Aorta (tissue), 5 donors: ENCODE measurements at regions not wholly inside any gene's neighbourhood (a gene's known extent, or its start where the extent isn't known, plus 50 kb on each side); places are given as distances from the start of the nearest gene placed in this dataset.

Source experiments
- ATAC-seq: fragments of 200-7000 bp; cut with Tn5 transposase; one replicate; pipeline ENCODE4 v1.9.1; 2022; ENCODE audit warnings: moderate library complexity; ENCODE audit not compliant: low FRiP score
- DNase-seq, 2 donors: peaks; one replicate each; pipeline ENCODE4 v3.0.0-alpha.2; 2020
- H3K27ac ChIP-seq, 2 donors: one replicate each; pipeline ENCODE4 v1.5.1; 2013; ENCODE audit warnings: low read length in 2 of 2, mild to moderate bottlenecking in 2 of 2, moderate library complexity in 2 of 2, control low read depth in 1 of 2, inconsistent platforms in 1 of 2, low read depth in 1 of 2
- H3K27me3 ChIP-seq, 2 donors: one replicate each; pipeline ENCODE4 v1.6.1; 2013; ENCODE audit warnings: control low read depth in 1 of 2, low read length in 1 of 2, mild to moderate bottlenecking in 1 of 2, moderate library complexity in 1 of 2; ENCODE audit not compliant: insufficient read depth in 2 of 2, control insufficient read depth in 1 of 2
- H3K36me3 ChIP-seq, 2 donors: one replicate each; pipeline ENCODE4 v1.6.1; 2013; ENCODE audit warnings: control low read depth in 1 of 2, low read length in 1 of 2, mild to moderate bottlenecking in 1 of 2; ENCODE audit not compliant: insufficient read depth in 2 of 2, control insufficient read depth in 1 of 2
- H3K4me1 ChIP-seq, 2 donors: one replicate each; pipeline ENCODE4 v1.6.1; 2013; ENCODE audit warnings: low read length in 2 of 2, control low read depth in 1 of 2, mild to moderate bottlenecking in 1 of 2, moderate library complexity in 1 of 2; ENCODE audit not compliant: insufficient read depth in 2 of 2, control insufficient read depth in 1 of 2
- H3K4me3 ChIP-seq, 2 donors: one replicate each; pipeline ENCODE4 v1.5.1; 2013; ENCODE audit warnings: low read length in 2 of 2, control low read depth in 1 of 2, mild to moderate bottlenecking in 1 of 2
- H3K9me3 ChIP-seq: one replicate; pipeline ENCODE4 v1.6.1; 2013; ENCODE audit warnings: mild to moderate bottlenecking, low read length; ENCODE audit not compliant: control insufficient read depth
- WGBS, 2 donors: extraction: QIAGEN DNeasy Blood & Tissue Kit; methylation state at CpG; one replicate each; pipeline ENCODE4 v1.1.7; 2013; 5-methylcytosine and 5-hydroxymethylcytosine counted together
- intact Hi-C, 2 donors: fragments of 100-400 bp; cut with DNase I; formaldehyde crosslinking; loops; one replicate each; pipeline versions ENCODE4 v1.14.2 to v1.15.0; 2022
- donor health status: healthy with polysubstance abuse.
- donor health status: Bipolar disorder and iron deficiency.
- donor health status: DM: no; HTN: no; CAD: no.
- donor health status: DM: no; HTN: no; CAD: no.
- donor health status: DM: yes; HTN: yes; CAD: no.

GRCh38 chr3:64352639-64352992 is 127.3 kb upstream of the PRICKLE2 start:
- no peaks in the 10 kb centered on the region for H3K4me1 ChIP-seq
- no peak for ATAC-seq
- no peak overlapping the region for H3K27ac ChIP-seq
- DNase-seq: no peak
- no peaks in the 10 kb centered on the region for H3K36me3 ChIP-seq
- H3K9me3 ChIP-seq: no peaks in the 10 kb centered on the region
- intact Hi-C loops: no loop called here
- WGBS, 2 donors: 44 to 65% methylated on average over 1 of the region's 1 CpG
- H3K4me3 ChIP-seq: no peak overlapping the region
- H3K27me3 ChIP-seq: no peaks in the 10 kb centered on the region

GRCh38 chr3:64351713-64352638 is 126.7 kb upstream of the PRICKLE2 start:
- ATAC-seq: no peak
- H3K9me3 ChIP-seq: no peaks in the 10 kb centered on the region
- no peaks in the 10 kb centered on the region for H3K36me3 ChIP-seq
- H3K27ac ChIP-seq: no peak overlapping the region
- intact Hi-C loops: no loop called here
- WGBS, 2 donors: 68 to 71% methylated on average over 7 of the region's 7 CpGs
- H3K4me3 ChIP-seq: no peak overlapping the region
- no peaks in the 10 kb centered on the region for H3K4me1 ChIP-seq
- no peaks in the 10 kb centered on the region for H3K27me3 ChIP-seq
- no peak for DNase-seq

- no peaks in the 10 kb centered on the region for H3K27me3 ChIP-seq
- H3K9me3 ChIP-seq: no peaks in the 10 kb centered on the region
- no peak for DNase-seq
- no peak overlapping the region for H3K27ac ChIP-seq
- no peaks in the 10 kb centered on the region for H3K36me3 ChIP-seq
- no peak overlapping the region for H3K4me3 ChIP-seq
- no peaks in the 10 kb centered on the region for H3K4me1 ChIP-seq
- intact Hi-C loops: no loop called here
- no peak for ATAC-seq
- WGBS, 2 donors: 89 to 94% methylated on average over 6 of the region's 6 CpGs
These were observed 124.3 kb upstream of the PRICKLE2 start for GRCh38 chr3:64349551-64349950.

- Histone ChIP-seq H3K4me1 (no peaks in the 10 kb centered on the region), H3K4me3 (no peak overlapping the region), H3K36me3 (no peaks in the 10 kb centered on the region), H3K27me3 (no peaks in the 10 kb centered on the region), H3K27ac (no peak overlapping the region), H3K9me3 (no peaks in the 10 kb centered on the region)
- ATAC-seq (peak; percentile 65), DNase-seq (no peak)
- WGBS, 2 donors: 4 to 6% methylated on average over 2 of the region's 2 CpGs
- intact Hi-C loops: no loop called here
These were observed 120.1 kb upstream of the PRICKLE2 start for GRCh38 chr3:64345371-64345770.

GRCh38 chr3:64344721-64345207 is 119.5 kb upstream of the PRICKLE2 start:
- Histone ChIP-seq H3K4me3 (no peak overlapping the region), H3K27ac (no peak overlapping the region), H3K27me3 (no peaks in the 10 kb centered on the region), H3K4me1 (no peaks in the 10 kb centered on the region), H3K9me3 (no peaks in the 10 kb centered on the region), H3K36me3 (no peaks in the 10 kb centered on the region)
- no peak for DNase-seq
- 76 to 81% methylated on average over 4 of the region's 4 CpGs for WGBS, 2 donors
- intact Hi-C loops: no loop called here
- ATAC-seq: no peak

- no peak for ATAC-seq
- Histone ChIP-seq H3K4me3 (no peak overlapping the region), H3K4me1 (no peaks in the 10 kb centered on the region), H3K36me3 (no peaks in the 10 kb centered on the region), H3K27ac (no peak overlapping the region), H3K27me3 (no peaks in the 10 kb centered on the region), H3K9me3 (no peaks in the 10 kb centered on the region)
- intact Hi-C loops: no loop called here
- no peak for DNase-seq
- WGBS, 2 donors: 84 to 88% methylated on average over 8 of the region's 8 CpGs
These were observed 118.6 kb upstream of the PRICKLE2 start for GRCh38 chr3:64343689-64344430.

- Histone ChIP-seq H3K9me3 (no peaks in the 10 kb centered on the region), H3K36me3 (no peaks in the 10 kb centered on the region), H3K4me3 (no peak overlapping the region), H3K4me1 (no peaks in the 10 kb centered on the region), H3K27ac (no peak overlapping the region), H3K27me3 (no peaks in the 10 kb centered on the region)
- no peak for DNase-seq
- intact Hi-C loops: no loop called here
- ATAC-seq: no peak
- WGBS, 2 donors: 81 to 82% methylated on average over 6 of the region's 6 CpGs
These were observed 117.8 kb upstream of the PRICKLE2 start for GRCh38 chr3:64342940-64343688.

- Histone ChIP-seq H3K9me3 (no peaks in the 10 kb centered on the region), H3K36me3 (no peaks in the 10 kb centered on the region), H3K27me3 (no peaks in the 10 kb centered on the region), H3K4me1 (no peaks in the 10 kb centered on the region), H3K4me3 (no peak overlapping the region), H3K27ac (no peak overlapping the region)
- intact Hi-C loops: no loop called here
- WGBS, 2 donors: 58 to 78% methylated on average over 1 of the region's 1 CpG
- ATAC-seq: no peak
- DNase-seq: no peak
These were observed 116.0 kb upstream of the PRICKLE2 start for GRCh38 chr3:64341296-64341695.
